Astrocyte (in vitro differentiated cells and primary cell): ENCODE measurements at regions not wholly inside any gene's neighbourhood (a gene's known extent, or its start where the extent isn't known, plus 50 kb on each side); places are given as distances from the start of the nearest gene placed in this dataset.

ENCODE experiments used
- DNase-seq: peaks from one replicate; pipeline ENCODE4 v3.0.0-alpha.2; 2010; ENCODE audit warnings: low read depth
- FAIRE-seq: peaks from 2 replicates; lab custom pipeline; 2011; peaks lifted over from hg19 to GRCh38; lab: Jason Lieb, UNC
- H2AFZ ChIP-seq: 2 replicates; pipeline ENCODE4 v1.6.0; 2012; ENCODE audit warnings: low read depth, low read length, inconsistent platforms
- H3K27ac ChIP-seq: 2 replicates; pipeline ENCODE4 v1.5.1; 2011; ENCODE audit warnings: low read depth, low read length, inconsistent platforms
- H3K27me3 ChIP-seq: 2 replicates; pipeline ENCODE4 v1.6.0; 2011; ENCODE audit warnings: low read length, inconsistent platforms; ENCODE audit not compliant: insufficient read depth
- H3K36me3 ChIP-seq: 2 replicates; pipeline ENCODE4 v1.5.1; 2011; ENCODE audit warnings: low read length, inconsistent platforms; ENCODE audit not compliant: insufficient read depth
- H3K4me1 ChIP-seq: 2 replicates; pipeline ENCODE4 v1.5.1; 2011; ENCODE audit warnings: low read length, inconsistent platforms; ENCODE audit not compliant: insufficient read depth
- H3K4me2 ChIP-seq: 2 replicates; pipeline ENCODE4 v1.6.0; 2012; ENCODE audit warnings: low read length, inconsistent platforms
- H3K4me3 ChIP-seq: 2 replicates; pipeline ENCODE4 v1.5.1; 2011; ENCODE audit warnings: low read depth, mild to moderate bottlenecking, low read length, inconsistent platforms; ENCODE audit not compliant: insufficient read depth
- H3K79me2 ChIP-seq: 2 replicates; pipeline ENCODE4 v1.6.0; 2012; ENCODE audit warnings: mild to moderate bottlenecking, low read length, inconsistent platforms; ENCODE audit not compliant: insufficient read depth
- H3K9ac ChIP-seq: 2 replicates; pipeline ENCODE4 v1.6.0; 2012; ENCODE audit warnings: mild to moderate bottlenecking, low read length, inconsistent platforms
- H3K9me3 ChIP-seq: 2 replicates; pipeline ENCODE4 v1.5.1; 2012; ENCODE audit warnings: low read depth, mild to moderate bottlenecking, low read length, inconsistent platforms; ENCODE audit not compliant: insufficient read depth
- H4K20me1 ChIP-seq: 2 replicates; pipeline ENCODE4 v1.6.0; 2012; ENCODE audit warnings: low read length, inconsistent platforms; ENCODE audit not compliant: insufficient read depth
- H3K27ac Mint-ChIP-seq: one replicate; pipeline ENCODE4 v1.8.0; 2021; ENCODE audit warnings: mild to moderate bottlenecking, mixed read lengths; ENCODE audit not compliant: unreplicated experiment
- H3K27me3 Mint-ChIP-seq: one replicate; pipeline ENCODE4 v1.8.0; 2021; ENCODE audit warnings: low read depth, mixed read lengths; ENCODE audit not compliant: unreplicated experiment
- H3K36me3 Mint-ChIP-seq: one replicate; pipeline ENCODE4 v1.8.0; 2021; ENCODE audit warnings: low read depth, mixed read lengths; ENCODE audit not compliant: unreplicated experiment
- H3K4me1 Mint-ChIP-seq: one replicate; pipeline ENCODE4 v1.8.0; 2021; ENCODE audit warnings: low read depth, mixed read lengths; ENCODE audit not compliant: unreplicated experiment
- H3K4me3 Mint-ChIP-seq: one replicate; pipeline ENCODE4 v1.8.0; 2021; ENCODE audit warnings: mild to moderate bottlenecking, moderate library complexity, mixed read lengths; ENCODE audit not compliant: unreplicated experiment
- H3K9me3 Mint-ChIP-seq: one replicate; pipeline ENCODE4 v1.8.0; 2021; ENCODE audit warnings: mild to moderate bottlenecking, mixed read lengths; ENCODE audit not compliant: unreplicated experiment
- CTCF ChIP-seq: IDR thresholded peaks from 2 replicates; pipeline ENCODE4 v1.5.1; 2011; ENCODE audit warnings: low read depth, mild to moderate bottlenecking, inconsistent platforms, low read length, moderate library complexity; ENCODE audit not compliant: insufficient read depth
- EZH2 ChIP-seq: IDR thresholded peaks from 2 replicates; pipeline ENCODE4 v1.6.1; 2012; ENCODE audit warnings: mild to moderate bottlenecking, low read length, inconsistent platforms; ENCODE audit not compliant: insufficient read depth

- peaks cover 3% of the 10 kb centered on the region for H3K9me3 ChIP-seq
- Mint-ChIP-seq H3K9me3 (peaks cover 3% of the 10 kb centered on the region), H3K36me3 (no peaks in the 10 kb centered on the region), H3K27ac (no peak overlapping the region), H3K27me3 (no peaks in the 10 kb centered on the region), H3K4me1 (peaks cover 14% of the 10 kb centered on the region), H3K4me3 (no peak overlapping the region)
- DNase-seq (no peak), FAIRE-seq (no peak)
- H3K9ac ChIP-seq: no peak overlapping the region
- H3K27ac ChIP-seq: no peak overlapping the region
- H4K20me1 ChIP-seq: no peaks in the 10 kb centered on the region
- no peaks in the 10 kb centered on the region for H3K36me3 ChIP-seq
- H3K79me2 ChIP-seq: no peaks in the 10 kb centered on the region
- no peak overlapping the region for H2AFZ ChIP-seq
- no peak overlapping the region for H3K4me3 ChIP-seq
- H3K4me2 ChIP-seq: no peak overlapping the region
- no peaks in the 10 kb centered on the region for H3K4me1 ChIP-seq
- TF ChIP-seq EZH2 (no peak), CTCF (no peak)
- H3K27me3 ChIP-seq: no peaks in the 10 kb centered on the region
Measured at GRCh38 chr2:116411211-116411610, 1403.3 kb upstream of the DDX18 start.

GRCh38 chr2:116413659-116414058 lies 1400.8 kb upstream of the DDX18 start:
- H3K79me2 ChIP-seq: no peaks in the 10 kb centered on the region

More at GRCh38 chr2:116413659-116414058, 1400.8 kb upstream of the DDX18 start:
- Histone ChIP-seq H2AFZ (no peak overlapping the region), H3K9me3 (no peaks in the 10 kb centered on the region), H3K4me3 (no peak overlapping the region), H3K27ac (no peak overlapping the region), H3K4me2 (no peak overlapping the region), H3K4me1 (no peaks in the 10 kb centered on the region), H4K20me1 (no peaks in the 10 kb centered on the region), H3K36me3 (no peaks in the 10 kb centered on the region), H3K27me3 (no peaks in the 10 kb centered on the region), H3K9ac (no peak overlapping the region)
- Mint-ChIP-seq H3K27ac (peak overlapping the region; percentile 42), H3K27me3 (no peaks in the 10 kb centered on the region), H3K4me3 (no peak overlapping the region), H3K9me3 (peaks cover 2% of the 10 kb centered on the region), H3K4me1 (peaks cover 14% of the 10 kb centered on the region), H3K36me3 (no peaks in the 10 kb centered on the region)
- DNase-seq (no peak), FAIRE-seq (no peak)
- no peak for TF ChIP-seq CTCF
